ENCODE measurements at regions not wholly inside any gene's neighbourhood (a gene's known extent, or its start where the extent isn't known, plus 50 kb on each side); places are given as distances from the start of the nearest gene placed in this dataset.

DNA sequence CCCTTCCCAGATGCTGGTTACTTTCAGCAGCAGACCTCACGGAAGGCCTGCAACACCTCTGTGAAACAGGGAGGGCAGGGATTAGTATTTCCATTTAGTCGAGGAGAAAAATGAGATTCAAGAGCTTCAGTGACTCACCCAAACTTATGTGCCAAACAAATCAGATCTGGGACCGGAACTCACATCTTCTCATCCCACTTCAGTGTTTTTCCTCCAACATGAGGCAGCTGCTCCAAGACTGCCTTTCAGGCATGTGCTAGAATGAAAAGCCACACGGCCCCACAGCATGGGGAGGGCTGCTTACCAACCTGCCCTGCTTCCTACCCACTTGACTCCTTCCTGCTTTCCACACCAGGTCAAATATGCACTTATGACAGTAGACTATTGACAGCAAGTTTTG lies 129.4 kb upstream of the SLC24A5 start:
- no peaks in the 10 kb centered on the region for H3K27me3 ChIP-seq
- H3K9me3 ChIP-seq, result no peaks in the 10 kb centered on the region
- intact Hi-C loops (cut with DNase I), result no loop called here
- H3K4me3 ChIP-seq, result no peak overlapping the region
- H3K4me1 ChIP-seq, result no peaks in the 10 kb centered on the region
- ATAC-seq, result no peak
- 76 to 86% methylated on average over 4 of the region's 4 CpGs for WGBS, 2 donors
- H3K36me3 ChIP-seq, result no peaks in the 10 kb centered on the region
- TF ChIP-seq, protein P1, sequence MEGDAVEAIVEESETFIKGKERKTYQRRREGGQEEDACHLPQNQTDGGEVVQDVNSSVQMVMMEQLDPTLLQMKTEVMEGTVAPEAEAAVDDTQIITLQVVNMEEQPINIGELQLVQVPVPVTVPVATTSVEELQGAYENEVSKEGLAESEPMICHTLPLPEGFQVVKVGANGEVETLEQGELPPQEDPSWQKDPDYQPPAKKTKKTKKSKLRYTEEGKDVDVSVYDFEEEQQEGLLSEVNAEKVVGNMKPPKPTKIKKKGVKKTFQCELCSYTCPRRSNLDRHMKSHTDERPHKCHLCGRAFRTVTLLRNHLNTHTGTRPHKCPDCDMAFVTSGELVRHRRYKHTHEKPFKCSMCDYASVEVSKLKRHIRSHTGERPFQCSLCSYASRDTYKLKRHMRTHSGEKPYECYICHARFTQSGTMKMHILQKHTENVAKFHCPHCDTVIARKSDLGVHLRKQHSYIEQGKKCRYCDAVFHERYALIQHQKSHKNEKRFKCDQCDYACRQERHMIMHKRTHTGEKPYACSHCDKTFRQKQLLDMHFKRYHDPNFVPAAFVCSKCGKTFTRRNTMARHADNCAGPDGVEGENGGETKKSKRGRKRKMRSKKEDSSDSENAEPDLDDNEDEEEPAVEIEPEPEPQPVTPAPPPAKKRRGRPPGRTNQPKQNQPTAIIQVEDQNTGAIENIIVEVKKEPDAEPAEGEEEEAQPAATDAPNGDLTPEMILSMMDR (IDR thresholded peaks at IDR 0.05), result no peak
- no peak for DNase-seq
- H3K27ac ChIP-seq, result no peak overlapping the region
- FAIRE-seq, result no peak

DNA sequence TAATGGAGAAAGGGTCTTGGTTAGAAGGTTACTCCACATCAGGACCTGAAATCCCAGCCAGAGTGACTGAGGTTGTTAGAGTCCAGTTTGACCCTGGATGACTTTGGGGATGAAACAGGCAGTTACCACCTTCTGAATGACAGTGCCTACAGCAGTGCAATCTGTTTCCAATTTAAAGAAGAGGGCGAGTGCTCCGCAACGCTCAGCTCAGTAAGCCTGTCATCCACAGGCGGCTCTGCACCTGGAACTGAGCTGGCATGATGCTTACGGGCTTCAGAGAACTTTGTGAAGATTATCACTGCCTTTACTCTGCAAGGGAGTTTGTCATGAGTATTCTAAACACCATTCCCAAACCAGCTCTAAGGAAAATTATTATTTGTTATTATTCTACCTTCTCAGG lies 127.7 kb upstream of the SLC24A5 start:
- intact Hi-C loops (cut with DNase I), result no loop called here
- WGBS, 2 donors, result 92 to 96% methylated on average over 5 of the region's 5 CpGs
- Histone ChIP-seq H3K4me1 (no peaks in the 10 kb centered on the region), H3K4me3 (no peak overlapping the region), H3K36me3 (no peaks in the 10 kb centered on the region), H3K9me3 (no peaks in the 10 kb centered on the region), H3K27me3 (no peaks in the 10 kb centered on the region), H3K27ac (no peak overlapping the region)
- DNase-seq (no peak), ATAC-seq (no peak), FAIRE-seq (no peak)
- TF ChIP-seq, protein P1 (IDR thresholded peaks at IDR 0.05), result no peak

DNA sequence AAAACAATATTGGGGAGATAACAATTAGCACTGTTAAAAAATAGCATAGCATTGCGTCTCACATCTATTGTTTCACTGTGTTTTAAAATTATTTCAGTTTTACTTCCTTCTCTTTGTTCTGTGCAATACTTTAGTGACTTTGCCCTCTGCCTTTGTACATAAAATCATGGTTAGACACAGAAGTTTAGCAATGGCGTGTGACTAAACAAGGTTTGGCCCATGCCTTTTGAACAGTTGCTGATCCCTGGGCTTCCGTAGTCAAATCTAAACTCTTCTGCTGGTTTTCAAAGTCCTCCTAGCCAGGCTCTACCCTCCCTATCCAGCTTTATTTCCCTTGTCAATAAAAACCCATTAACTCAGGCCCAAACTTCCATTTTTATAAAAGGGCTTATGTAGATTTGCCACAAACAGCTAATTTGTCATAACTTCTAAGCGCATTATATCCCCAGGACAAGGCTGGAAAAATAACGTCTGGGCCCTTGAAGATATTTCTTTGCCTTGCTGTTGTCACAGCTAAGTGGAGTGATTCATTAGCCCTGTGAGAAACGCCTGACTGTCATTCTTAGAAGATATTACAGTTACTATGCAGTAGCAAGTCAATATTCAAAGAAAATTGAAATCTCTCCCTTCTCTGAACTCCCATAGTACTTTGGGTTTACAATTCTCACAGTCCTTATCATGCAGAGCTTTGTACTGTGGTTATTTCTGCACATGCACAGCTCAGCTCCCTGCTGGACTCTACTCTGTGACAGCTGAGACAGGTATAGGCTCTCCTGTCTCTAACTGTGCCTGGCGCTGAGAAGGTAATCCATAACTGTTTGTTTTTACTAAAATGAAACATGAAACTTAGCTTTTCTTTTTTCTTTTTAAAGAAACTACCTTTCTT lies 123.4 kb upstream of the SLC24A5 start:
- 82 to 85% methylated on average over 7 of the region's 7 CpGs for WGBS, 2 donors
- H3K9me3 ChIP-seq, result no peaks in the 10 kb centered on the region
- H3K27ac ChIP-seq, result no peak overlapping the region
- H3K36me3 ChIP-seq, result no peaks in the 10 kb centered on the region
- H3K4me1 ChIP-seq, result peaks cover 0 to under 1% (median under 1%) of the 10 kb centered on the region in 3 donors
- ATAC-seq, result no peak
- no peak for FAIRE-seq
- no peak overlapping the region for H3K4me3 ChIP-seq
- DNase-seq, result no peak
- TF ChIP-seq, protein P1 (IDR thresholded peaks at IDR 0.05), result no peak
- no peaks in the 10 kb centered on the region for H3K27me3 ChIP-seq
- intact Hi-C loops (cut with DNase I), result no loop called here

DNA sequence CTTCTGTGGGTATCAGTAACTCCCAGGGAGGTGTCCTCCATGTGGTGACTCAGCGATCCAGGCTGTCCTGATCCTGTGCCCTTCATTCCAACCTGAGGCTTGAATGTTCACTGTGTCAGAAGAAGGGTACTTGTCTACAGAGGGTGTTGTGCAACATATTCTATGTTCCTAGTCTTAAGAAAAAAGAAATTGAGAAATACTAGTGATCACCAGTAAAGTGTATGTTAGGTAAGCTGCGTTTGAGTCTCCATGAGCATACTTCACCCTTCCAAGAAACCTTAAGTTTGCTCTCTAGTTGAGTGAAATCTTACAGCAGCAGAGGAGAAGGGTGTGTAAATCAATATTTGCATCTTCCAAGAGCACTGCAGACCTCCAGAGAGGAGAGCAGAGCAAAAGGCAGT lies 122.2 kb upstream of the SLC24A5 start:
- peaks cover 0 to 10% (median 10%) of the 10 kb centered on the region in 3 donors for H3K4me1 ChIP-seq
- TF ChIP-seq, protein P1 (IDR thresholded peaks at IDR 0.05), result no peak
- intact Hi-C loops (cut with DNase I), result no loop called here
- no peak overlapping the region for H3K27ac ChIP-seq
- H3K9me3 ChIP-seq, result no peaks in the 10 kb centered on the region
- FAIRE-seq, result no peak
- ATAC-seq, result no peak
- H3K4me3 ChIP-seq, result no peak overlapping the region
- no peaks in the 10 kb centered on the region for H3K27me3 ChIP-seq
- H3K36me3 ChIP-seq, result no peaks in the 10 kb centered on the region
- DNase-seq, result no peak
- WGBS, 2 donors, result 85 to 94% methylated on average over 2 of the region's 2 CpGs

DNA sequence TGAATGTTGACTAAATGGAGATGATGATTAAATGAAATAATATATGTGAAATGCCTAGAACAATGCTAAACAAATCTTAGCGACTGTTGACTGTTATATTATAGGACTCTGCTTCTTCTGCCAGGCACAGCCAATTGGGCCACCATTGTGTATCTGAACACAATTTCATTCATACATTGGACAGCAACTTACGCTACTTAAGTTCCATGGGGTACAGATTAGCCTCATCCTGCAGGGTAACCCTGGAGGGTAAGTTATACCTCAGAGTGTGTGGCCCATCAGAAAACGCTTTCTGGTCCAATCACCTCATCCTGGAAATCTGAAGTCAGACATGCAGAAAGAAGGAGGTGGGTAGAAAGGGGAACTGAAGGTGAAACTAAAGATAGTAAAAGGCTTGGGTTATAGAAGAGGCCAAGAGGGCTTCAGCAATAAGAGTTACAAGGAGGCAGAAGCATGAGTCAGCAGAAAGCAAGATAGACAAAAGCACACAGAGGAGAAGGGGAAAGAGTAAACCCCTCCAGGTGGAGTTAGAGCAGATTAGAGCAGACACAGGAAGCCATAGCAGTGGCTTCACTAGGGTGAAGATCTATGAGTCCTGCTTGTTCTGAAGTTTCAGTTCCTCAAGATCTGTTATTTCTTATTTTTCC lies 119.3 kb upstream of the SLC24A5 start:
- Histone ChIP-seq H3K27ac (no peak overlapping the region), H3K36me3 (no peaks in the 10 kb centered on the region), H3K27me3 (no peaks in the 10 kb centered on the region), H3K4me3 (no peak overlapping the region), H3K4me1 (peaks cover 0 to 10% (median 10%) of the 10 kb centered on the region in 3 donors), H3K9me3 (no peaks in the 10 kb centered on the region)
- ATAC-seq (no peak), DNase-seq (no peak), FAIRE-seq (no peak)
- intact Hi-C loops (cut with DNase I), result no loop called here
- WGBS, 2 donors, result 97 to 98% methylated on average over 3 of the region's 3 CpGs
- TF ChIP-seq, protein P1 (IDR thresholded peaks at IDR 0.05), result no peak
